ENCODE measurements at regions not wholly inside any gene's neighbourhood (a gene's known extent, or its start where the extent isn't known, plus 50 kb on each side); places are given as distances from the start of the nearest gene placed in this dataset.

DNA sequence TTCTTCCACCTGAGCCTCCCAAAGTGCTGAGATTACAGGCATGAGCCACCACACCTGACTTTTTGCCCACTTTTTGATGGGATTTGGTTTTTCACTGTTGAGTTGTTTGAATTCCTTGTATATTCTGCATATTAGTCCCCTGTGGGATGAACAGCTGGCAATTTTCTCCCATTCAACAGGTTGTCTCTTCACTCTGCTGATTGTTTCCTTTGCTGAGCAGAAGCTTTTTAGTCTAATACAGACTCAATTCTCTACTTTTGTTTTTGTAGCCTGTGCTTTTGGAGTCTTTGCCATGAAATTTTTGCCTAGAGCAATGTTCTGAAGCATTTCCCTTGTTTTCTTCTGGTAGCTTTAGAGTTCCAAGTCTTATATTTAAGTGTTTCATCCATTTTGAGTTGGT, 62.7 kb upstream of the MFGE8 start:
- POLR2A ChIA-PET, result no interaction called here
- no peak overlapping the region for H3K27ac ChIP-seq (ENCODE audit: low read depth, low read length)
- no peaks in the 10 kb centered on the region for H3K9me3 ChIP-seq (ENCODE audit: control insufficient read depth in 1 of 2, insufficient read depth in 1 of 2, low read depth in 1 of 2, low read length in 2 of 2)
- no peak for TF ChIP-seq ZNF274 (IDR thresholded peaks at IDR 0.05; ENCODE audit: low read depth, low read length)
- TF ChIP-seq SIN3A (IDR thresholded peaks at IDR 0.05; ENCODE audit: low read depth), result no peak
- TF ChIP-seq YY1 (IDR thresholded peaks at IDR 0.05; ENCODE audit: extremely low read depth, insufficient replicate concordance, low read depth, low read length), result no peak
- TF ChIP-seq, protein P1, sequence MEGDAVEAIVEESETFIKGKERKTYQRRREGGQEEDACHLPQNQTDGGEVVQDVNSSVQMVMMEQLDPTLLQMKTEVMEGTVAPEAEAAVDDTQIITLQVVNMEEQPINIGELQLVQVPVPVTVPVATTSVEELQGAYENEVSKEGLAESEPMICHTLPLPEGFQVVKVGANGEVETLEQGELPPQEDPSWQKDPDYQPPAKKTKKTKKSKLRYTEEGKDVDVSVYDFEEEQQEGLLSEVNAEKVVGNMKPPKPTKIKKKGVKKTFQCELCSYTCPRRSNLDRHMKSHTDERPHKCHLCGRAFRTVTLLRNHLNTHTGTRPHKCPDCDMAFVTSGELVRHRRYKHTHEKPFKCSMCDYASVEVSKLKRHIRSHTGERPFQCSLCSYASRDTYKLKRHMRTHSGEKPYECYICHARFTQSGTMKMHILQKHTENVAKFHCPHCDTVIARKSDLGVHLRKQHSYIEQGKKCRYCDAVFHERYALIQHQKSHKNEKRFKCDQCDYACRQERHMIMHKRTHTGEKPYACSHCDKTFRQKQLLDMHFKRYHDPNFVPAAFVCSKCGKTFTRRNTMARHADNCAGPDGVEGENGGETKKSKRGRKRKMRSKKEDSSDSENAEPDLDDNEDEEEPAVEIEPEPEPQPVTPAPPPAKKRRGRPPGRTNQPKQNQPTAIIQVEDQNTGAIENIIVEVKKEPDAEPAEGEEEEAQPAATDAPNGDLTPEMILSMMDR (IDR thresholded peaks at IDR 0.05 in 2 of 3, conservative IDR thresholded peaks at IDR 0.05 in 1 of 3; ENCODE audit: borderline replicate concordance in 1 of 3, insufficient read depth in 1 of 3, low read depth in 2 of 3, low read length in 2 of 3), result no peak
- TF ChIP-seq, protein P2, sequence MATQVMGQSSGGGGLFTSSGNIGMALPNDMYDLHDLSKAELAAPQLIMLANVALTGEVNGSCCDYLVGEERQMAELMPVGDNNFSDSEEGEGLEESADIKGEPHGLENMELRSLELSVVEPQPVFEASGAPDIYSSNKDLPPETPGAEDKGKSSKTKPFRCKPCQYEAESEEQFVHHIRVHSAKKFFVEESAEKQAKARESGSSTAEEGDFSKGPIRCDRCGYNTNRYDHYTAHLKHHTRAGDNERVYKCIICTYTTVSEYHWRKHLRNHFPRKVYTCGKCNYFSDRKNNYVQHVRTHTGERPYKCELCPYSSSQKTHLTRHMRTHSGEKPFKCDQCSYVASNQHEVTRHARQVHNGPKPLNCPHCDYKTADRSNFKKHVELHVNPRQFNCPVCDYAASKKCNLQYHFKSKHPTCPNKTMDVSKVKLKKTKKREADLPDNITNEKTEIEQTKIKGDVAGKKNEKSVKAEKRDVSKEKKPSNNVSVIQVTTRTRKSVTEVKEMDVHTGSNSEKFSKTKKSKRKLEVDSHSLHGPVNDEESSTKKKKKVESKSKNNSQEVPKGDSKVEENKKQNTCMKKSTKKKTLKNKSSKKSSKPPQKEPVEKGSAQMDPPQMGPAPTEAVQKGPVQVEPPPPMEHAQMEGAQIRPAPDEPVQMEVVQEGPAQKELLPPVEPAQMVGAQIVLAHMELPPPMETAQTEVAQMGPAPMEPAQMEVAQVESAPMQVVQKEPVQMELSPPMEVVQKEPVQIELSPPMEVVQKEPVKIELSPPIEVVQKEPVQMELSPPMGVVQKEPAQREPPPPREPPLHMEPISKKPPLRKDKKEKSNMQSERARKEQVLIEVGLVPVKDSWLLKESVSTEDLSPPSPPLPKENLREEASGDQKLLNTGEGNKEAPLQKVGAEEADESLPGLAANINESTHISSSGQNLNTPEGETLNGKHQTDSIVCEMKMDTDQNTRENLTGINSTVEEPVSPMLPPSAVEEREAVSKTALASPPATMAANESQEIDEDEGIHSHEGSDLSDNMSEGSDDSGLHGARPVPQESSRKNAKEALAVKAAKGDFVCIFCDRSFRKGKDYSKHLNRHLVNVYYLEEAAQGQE (IDR thresholded peaks at IDR 0.05; ENCODE audit: low read depth), result no peak
- TF ChIP-seq, protein P3, sequence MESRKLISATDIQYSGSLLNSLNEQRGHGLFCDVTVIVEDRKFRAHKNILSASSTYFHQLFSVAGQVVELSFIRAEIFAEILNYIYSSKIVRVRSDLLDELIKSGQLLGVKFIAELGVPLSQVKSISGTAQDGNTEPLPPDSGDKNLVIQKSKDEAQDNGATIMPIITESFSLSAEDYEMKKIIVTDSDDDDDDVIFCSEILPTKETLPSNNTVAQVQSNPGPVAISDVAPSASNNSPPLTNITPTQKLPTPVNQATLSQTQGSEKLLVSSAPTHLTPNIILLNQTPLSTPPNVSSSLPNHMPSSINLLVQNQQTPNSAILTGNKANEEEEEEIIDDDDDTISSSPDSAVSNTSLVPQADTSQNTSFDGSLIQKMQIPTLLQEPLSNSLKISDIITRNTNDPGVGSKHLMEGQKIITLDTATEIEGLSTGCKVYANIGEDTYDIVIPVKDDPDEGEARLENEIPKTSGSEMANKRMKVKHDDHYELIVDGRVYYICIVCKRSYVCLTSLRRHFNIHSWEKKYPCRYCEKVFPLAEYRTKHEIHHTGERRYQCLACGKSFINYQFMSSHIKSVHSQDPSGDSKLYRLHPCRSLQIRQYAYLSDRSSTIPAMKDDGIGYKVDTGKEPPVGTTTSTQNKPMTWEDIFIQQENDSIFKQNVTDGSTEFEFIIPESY (IDR thresholded peaks at IDR 0.05; ENCODE audit: extremely low read depth, insufficient replicate concordance, low read length), result no peak
- TF ChIP-seq SRF (IDR thresholded peaks at IDR 0.05; ENCODE audit: low read depth), result no peak
- no peak for TF ChIP-seq ELF1 (IDR thresholded peaks at IDR 0.05; ENCODE audit: borderline replicate concordance, low read depth)
- no peak for TF ChIP-seq POLR2AphosphoS5 (IDR thresholded peaks at IDR 0.05; ENCODE audit: low read depth, low read length)
- TF ChIP-seq EZH2 (IDR thresholded peaks at IDR 0.05), result no peak
- TF ChIP-seq EGR1 (IDR thresholded peaks at IDR 0.05; ENCODE audit: low read depth), result no peak
- no peak for TF ChIP-seq ZFX (IDR thresholded peaks at IDR 0.05)
- no peak for TF ChIP-seq RAD21 (IDR thresholded peaks at IDR 0.05; ENCODE audit: low read depth)
- TF ChIP-seq FOSL1 (IDR thresholded peaks at IDR 0.05; ENCODE audit: low read depth), result no peak
- TF ChIP-seq EZH2phosphoT487 (IDR thresholded peaks at IDR 0.05; ENCODE audit: borderline replicate concordance), result no peak
- TF ChIP-seq TCF7L2 (IDR thresholded peaks at IDR 0.05; ENCODE audit: borderline replicate concordance, extremely low read depth, insufficient read depth, insufficient read length), result no peak
- no peaks in the 10 kb centered on the region for H3K79me2 ChIP-seq (ENCODE audit: insufficient read depth, low read length)
- H4K20me1 ChIP-seq (ENCODE audit: insufficient read depth), result no peaks in the 10 kb centered on the region
- H2AFZ ChIP-seq (ENCODE audit: low read depth, low read length, poor library complexity, severe bottlenecking), result no peak overlapping the region
- no peaks in the 10 kb centered on the region for H3K36me3 ChIP-seq (ENCODE audit: control insufficient read depth in 1 of 2, insufficient read depth in 2 of 2, low read length in 2 of 2)
- DNase-seq (ENCODE audit: low read depth, low spot score) (no peak), ATAC-seq (no peak)
- RAD21 ChIA-PET (ENCODE audit: low non-redundant PET in 1 of 2, low total read pairs in 2 of 2, uncharacterized antibody in 2 of 2, unreplicated experiment in 2 of 2), result no interaction called here
- no peaks in the 10 kb centered on the region for H3K4me1 ChIP-seq (ENCODE audit: control insufficient read depth in 1 of 2, insufficient read depth in 2 of 2, low read length in 2 of 2)
- intact Hi-C loops (cut with micrococcal nuclease), result no loop called here
- no peak overlapping the region for H3K4me3 ChIP-seq (replicated peaks in 1 of 2; ENCODE audit: low read depth in 1 of 2, low read length in 2 of 2)
- H3K4me2 ChIP-seq (ENCODE audit: low read length), result no peak overlapping the region
- BruUV-seq (replicated peaks), result no TSS peak
- H3K9me2 ChIP-seq (ENCODE audit: insufficient read depth), result no peaks in the 10 kb centered on the region
- CTCF ChIA-PET, result no interaction called here
- H3K9ac ChIP-seq (ENCODE audit: low read length), result no peak overlapping the region
- H3K27me3 ChIP-seq (ENCODE audit: insufficient read depth, low read length), result no peaks in the 10 kb centered on the region
